Esophagus (tissue), 2 donors: ENCODE measurements at regions not wholly inside any gene's neighbourhood (a gene's known extent, or its start where the extent isn't known, plus 50 kb on each side); places are given as distances from the start of the nearest gene placed in this dataset.
"Not testable (repeated sequence)": the region's sequence is repeated elsewhere in the genome, so short reads cannot be mapped to it uniquely, and the experiment has no call there.

ENCODE experiments used
- H3K27ac ChIP-seq, 2 donors: one replicate each; pipeline ENCODE4 v1.5.1; 2013; ENCODE audit warnings: low read depth in 2 of 2, mild to moderate bottlenecking in 2 of 2, inconsistent platforms in 1 of 2, low read length in 1 of 2, moderate library complexity in 1 of 2
- H3K27me3 ChIP-seq, 2 donors: one replicate each; pipeline ENCODE4 v1.6.1; 2013; ENCODE audit warnings: low read length in 2 of 2, control low read depth in 1 of 2, mild to moderate bottlenecking in 1 of 2; ENCODE audit not compliant: insufficient read depth in 2 of 2, control insufficient read depth in 1 of 2
- H3K36me3 ChIP-seq, 2 donors: one replicate each; pipeline ENCODE4 v1.6.1; 2013; ENCODE audit warnings: low read length in 1 of 2; ENCODE audit not compliant: control insufficient read depth in 2 of 2, insufficient read depth in 2 of 2
- H3K4me1 ChIP-seq, 2 donors: one replicate each; pipeline ENCODE4 v1.6.1; 2013; ENCODE audit warnings: low read length in 1 of 2; ENCODE audit not compliant: control insufficient read depth in 2 of 2, insufficient read depth in 2 of 2
- H3K4me3 ChIP-seq, 2 donors: one replicate each; pipeline ENCODE4 v1.5.1; 2013; ENCODE audit warnings: low read length in 2 of 2, mild to moderate bottlenecking in 2 of 2, low read depth in 1 of 2, moderate library complexity in 1 of 2
- H3K9me3 ChIP-seq, 2 donors: one replicate each; pipeline ENCODE4 v1.6.1; 2013; ENCODE audit warnings: mild to moderate bottlenecking in 2 of 2, low read depth in 1 of 2, low read length in 1 of 2, moderate library complexity in 1 of 2; ENCODE audit not compliant: control insufficient read depth in 2 of 2, insufficient read depth in 1 of 2
- WGBS, 2 donors: extraction: QIAGEN DNeasy Blood & Tissue Kit; methylation state at CpG; one replicate each; pipeline ENCODE4 v1.1.7; 2013; 5-methylcytosine and 5-hydroxymethylcytosine counted together
- donor health status: healthy with polysubstance abuse.
- donor health status: Bipolar disorder and iron deficiency.

- H3K4me3 ChIP-seq, H3K27ac ChIP-seq, H3K4me1 ChIP-seq, H3K9me3 ChIP-seq, H3K36me3 ChIP-seq, H3K27me3 ChIP-seq: not testable (repeated sequence)
- 95 to 100% methylated on average over 1 of the region's 1 CpG for WGBS, 2 donors
These were observed 338.5 kb downstream of the TYW1 start for GRCh38 chr7:67335165-67335564.

- not testable (repeated sequence) for H3K27me3 ChIP-seq, H3K36me3 ChIP-seq, H3K4me1 ChIP-seq, H3K27ac ChIP-seq, H3K9me3 ChIP-seq, H3K4me3 ChIP-seq
- WGBS, 2 donors: 83% methylated on average over 2 of the region's 8 CpGs; no CpG with 5 or more reads in 1 of the 2 donors
These were observed 339.0 kb downstream of the TYW1 start for GRCh38 chr7:67335663-67336062.

GRCh38 chr7:67338545-67338944 is 341.9 kb downstream of the TYW1 start:
- H3K27ac ChIP-seq, H3K4me1 ChIP-seq, H3K27me3 ChIP-seq, H3K36me3 ChIP-seq, H3K4me3 ChIP-seq, H3K9me3 ChIP-seq: not testable (repeated sequence)

- WGBS, 2 donors: 87 to 97% methylated on average over 10 of the region's 10 CpGs
- peaks cover 0 to 4% of the 10 kb centered on the region in 2 donors for H3K36me3 ChIP-seq
These were observed 344.6 kb downstream of the TYW1 start for GRCh38 chr7:67341153-67341768.

GRCh38 chr7:67343114-67343513 is 346.5 kb downstream of the TYW1 start:
- H3K4me1 ChIP-seq: no peaks in the 10 kb centered on the region
- peaks cover 0 to 4% of the 10 kb centered on the region in 2 donors for H3K36me3 ChIP-seq
- H3K4me3 ChIP-seq: no peak overlapping the region
- WGBS, 2 donors: 89 to 92% methylated on average over 3 of the region's 3 CpGs
- H3K27me3 ChIP-seq: no peaks in the 10 kb centered on the region
- peaks cover 0 to 2% of the 10 kb centered on the region in 2 donors for H3K9me3 ChIP-seq
- no peak overlapping the region for H3K27ac ChIP-seq

More at GRCh38 chr7:67341153-67341768, 344.6 kb downstream of the TYW1 start:
- H3K4me1 ChIP-seq: no peaks in the 10 kb centered on the region
- no peak overlapping the region for H3K4me3 ChIP-seq
- no peak overlapping the region for H3K27ac ChIP-seq
- H3K9me3 ChIP-seq: peaks cover 0 to 2% of the 10 kb centered on the region in 2 donors
- H3K27me3 ChIP-seq: no peaks in the 10 kb centered on the region

GRCh38 chr7:67343572-67343971 is 346.9 kb downstream of the TYW1 start:
- WGBS, 2 donors: 78 to 80% methylated on average over 5 of the region's 5 CpGs

GRCh38 chr7:67344481-67345193 is 348.0 kb downstream of the TYW1 start:
- Histone ChIP-seq H3K36me3 (peaks cover 0 to 4% of the 10 kb centered on the region in 2 donors), H3K9me3 (peaks cover 0 to 2% of the 10 kb centered on the region in 2 donors), H3K27ac (no peak overlapping the region), H3K4me3 (no peak overlapping the region), H3K27me3 (no peaks in the 10 kb centered on the region), H3K4me1 (no peaks in the 10 kb centered on the region)
- 92 to 98% methylated on average over 3 of the region's 3 CpGs for WGBS, 2 donors

More at GRCh38 chr7:67343572-67343971, 346.9 kb downstream of the TYW1 start:
- Histone ChIP-seq H3K9me3 (peaks cover 0 to 2% of the 10 kb centered on the region in 2 donors), H3K27me3 (no peaks in the 10 kb centered on the region), H3K4me1 (no peaks in the 10 kb centered on the region), H3K27ac (no peak overlapping the region), H3K4me3 (no peak overlapping the region), H3K36me3 (peaks cover 0 to 4% of the 10 kb centered on the region in 2 donors)

- H3K4me1 ChIP-seq: no peaks in the 10 kb centered on the region
These were observed 349.5 kb downstream of the TYW1 start for GRCh38 chr7:67346126-67346525.

GRCh38 chr7:67346876-67347275 is 350.2 kb downstream of the TYW1 start:
- WGBS, 2 donors: 77 to 84% methylated on average over 4 of the region's 4 CpGs
- no peak overlapping the region for H3K4me3 ChIP-seq
- no peaks in the 10 kb centered on the region for H3K36me3 ChIP-seq
- H3K9me3 ChIP-seq: peaks cover 0 to 2% of the 10 kb centered on the region in 2 donors
- no peaks in the 10 kb centered on the region for H3K27me3 ChIP-seq
- no peak overlapping the region for H3K27ac ChIP-seq
- no peaks in the 10 kb centered on the region for H3K4me1 ChIP-seq

More at GRCh38 chr7:67346126-67346525, 349.5 kb downstream of the TYW1 start:
- Histone ChIP-seq H3K27me3 (no peaks in the 10 kb centered on the region), H3K36me3 (no peaks in the 10 kb centered on the region), H3K4me3 (no peak overlapping the region), H3K9me3 (peaks cover 0 to 2% of the 10 kb centered on the region in 2 donors), H3K27ac (no peak overlapping the region)
- 72 to 76% methylated on average over 4 of the region's 4 CpGs for WGBS, 2 donors

GRCh38 chr7:67348171-67348570 is 351.5 kb downstream of the TYW1 start:
- Histone ChIP-seq H3K27ac (no peak overlapping the region), H3K27me3 (no peaks in the 10 kb centered on the region), H3K4me3 (no peak overlapping the region), H3K36me3 (no peaks in the 10 kb centered on the region), H3K4me1 (no peaks in the 10 kb centered on the region), H3K9me3 (peaks cover 0 to 2% of the 10 kb centered on the region in 2 donors)
- WGBS, 2 donors: 90 to 92% methylated on average over 7 of the region's 7 CpGs
